ENCODE measurements at regions not wholly inside any gene's neighbourhood (a gene's known extent, or its start where the extent isn't known, plus 50 kb on each side); places are given as distances from the start of the nearest gene placed in this dataset.

- DNase-seq (no peak), ATAC-seq (no peak)
- Histone ChIP-seq H3K4me3 (no peak overlapping the region), H3K27me3 (no peaks in the 10 kb centered on the region), H3K4me1 (no peaks in the 10 kb centered on the region), H3K27ac (no peak overlapping the region), H3K36me3 (no peaks in the 10 kb centered on the region), H3K9me3 (no peaks in the 10 kb centered on the region)
- TF ChIP-seq, protein P1, sequence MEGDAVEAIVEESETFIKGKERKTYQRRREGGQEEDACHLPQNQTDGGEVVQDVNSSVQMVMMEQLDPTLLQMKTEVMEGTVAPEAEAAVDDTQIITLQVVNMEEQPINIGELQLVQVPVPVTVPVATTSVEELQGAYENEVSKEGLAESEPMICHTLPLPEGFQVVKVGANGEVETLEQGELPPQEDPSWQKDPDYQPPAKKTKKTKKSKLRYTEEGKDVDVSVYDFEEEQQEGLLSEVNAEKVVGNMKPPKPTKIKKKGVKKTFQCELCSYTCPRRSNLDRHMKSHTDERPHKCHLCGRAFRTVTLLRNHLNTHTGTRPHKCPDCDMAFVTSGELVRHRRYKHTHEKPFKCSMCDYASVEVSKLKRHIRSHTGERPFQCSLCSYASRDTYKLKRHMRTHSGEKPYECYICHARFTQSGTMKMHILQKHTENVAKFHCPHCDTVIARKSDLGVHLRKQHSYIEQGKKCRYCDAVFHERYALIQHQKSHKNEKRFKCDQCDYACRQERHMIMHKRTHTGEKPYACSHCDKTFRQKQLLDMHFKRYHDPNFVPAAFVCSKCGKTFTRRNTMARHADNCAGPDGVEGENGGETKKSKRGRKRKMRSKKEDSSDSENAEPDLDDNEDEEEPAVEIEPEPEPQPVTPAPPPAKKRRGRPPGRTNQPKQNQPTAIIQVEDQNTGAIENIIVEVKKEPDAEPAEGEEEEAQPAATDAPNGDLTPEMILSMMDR (IDR thresholded peaks at IDR 0.05) = no peak
- 81 to 93% methylated on average over 1 of the region's 1 CpG for WGBS, 2 donors
- intact Hi-C loops (cut with DNase I) = no loop called here
Observed at GRCh38 chr4:164616961-164617360, 137.0 kb upstream of the SMIM31 start.

DNA sequence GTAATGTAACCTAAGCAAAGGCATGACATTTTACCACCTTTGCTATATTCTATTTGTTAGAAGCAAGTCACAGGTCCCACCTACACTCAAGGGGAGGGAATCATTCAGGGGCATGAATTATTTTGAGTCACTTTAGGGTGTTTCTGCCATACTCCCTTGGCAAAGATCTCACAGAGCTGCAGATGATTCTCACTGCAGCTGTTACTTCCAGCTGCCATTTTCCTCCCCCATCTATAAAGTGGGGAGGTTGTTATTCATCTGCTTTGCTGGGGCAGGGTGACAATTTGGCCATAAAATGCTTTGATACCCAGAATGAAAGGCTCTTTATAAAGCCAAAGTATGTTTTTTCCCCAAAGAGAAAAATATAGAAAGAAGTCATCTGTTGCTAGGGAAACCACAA lies 136.5 kb upstream of the SMIM31 start:
- ATAC-seq = no peak
- Histone ChIP-seq H3K4me3 (no peak overlapping the region), H3K27ac (no peak overlapping the region), H3K27me3 (no peaks in the 10 kb centered on the region), H3K36me3 (no peaks in the 10 kb centered on the region), H3K9me3 (no peaks in the 10 kb centered on the region), H3K4me1 (no peaks in the 10 kb centered on the region)
- no peak for DNase-seq
- TF ChIP-seq, protein P1 (IDR thresholded peaks at IDR 0.05) = no peak
- intact Hi-C loops (cut with DNase I) = no loop called here

DNA sequence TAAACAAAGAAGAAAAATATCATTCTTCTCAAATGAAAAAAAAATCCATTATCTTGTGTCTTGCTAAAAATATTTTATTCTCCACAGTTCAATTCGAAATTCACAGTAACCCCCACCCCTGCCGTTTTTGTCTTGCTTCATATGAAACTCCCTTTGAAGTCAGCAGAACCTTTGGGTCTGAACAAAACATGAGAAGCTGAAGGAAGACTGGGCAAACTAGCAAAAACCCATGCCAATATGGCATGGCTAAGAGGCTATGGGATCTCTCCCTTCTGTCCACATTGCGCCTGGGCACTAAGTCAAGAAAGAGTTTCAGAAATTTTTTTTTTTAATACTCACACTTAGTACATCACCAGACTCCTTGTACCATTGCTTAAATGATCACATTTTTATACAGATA lies 136.0 kb upstream of the SMIM31 start:
- H3K27me3 ChIP-seq = no peaks in the 10 kb centered on the region
- ATAC-seq = no peak
- 69 to 78% methylated on average over 3 of the region's 3 CpGs for WGBS, 2 donors
- TF ChIP-seq, protein P1 (IDR thresholded peaks at IDR 0.05) = no peak
- no peaks in the 10 kb centered on the region for H3K36me3 ChIP-seq
- no peak overlapping the region for H3K4me3 ChIP-seq
- no peak overlapping the region for H3K27ac ChIP-seq
- DNase-seq = no peak
- H3K9me3 ChIP-seq = peaks cover 0 to 3% (median 0%) of the 10 kb centered on the region in 11 donors
- H3K4me1 ChIP-seq = no peaks in the 10 kb centered on the region
- intact Hi-C loops (cut with DNase I) = no loop called here

GRCh38 chr4:164621886-164622521 lies 131.9 kb upstream of the SMIM31 start:
- ATAC-seq (no peak), DNase-seq (no peak)
- Histone ChIP-seq H3K4me3 (no peak overlapping the region), H3K4me1 (no peaks in the 10 kb centered on the region), H3K9me3 (peaks cover 0 to 23% (median 2%) of the 10 kb centered on the region in 11 donors), H3K27ac (no peak overlapping the region), H3K36me3 (no peaks in the 10 kb centered on the region), H3K27me3 (no peaks in the 10 kb centered on the region)
- TF ChIP-seq, protein P1 (IDR thresholded peaks at IDR 0.05) = no peak
- intact Hi-C loops (cut with DNase I) = no loop called here
- WGBS, 2 donors = 61 to 64% methylated on average over 4 of the region's 4 CpGs
